H1 (cell line): ENCODE measurements at regions not wholly inside any gene's neighbourhood (a gene's known extent, or its start where the extent isn't known, plus 50 kb on each side); places are given as distances from the start of the nearest gene placed in this dataset.

Experiments used
- CTCF ChIA-PET: fragments of 300-600 bp; sonication (Branson Sonifier 250); formaldehyde crosslinking; loops from one replicate; lab custom pipeline; 2021; ENCODE audit not compliant: partially characterized antibody; lab: Charles Lee
- POLR2A ChIA-PET: fragments of 300-600 bp; sonication (Branson Sonifier 250); formaldehyde crosslinking; loops from one replicate; lab custom pipeline; 2021; ENCODE audit warnings: inconsistent platforms; ENCODE audit not compliant: partially characterized antibody; lab: Charles Lee
- DNase-seq, 2 experiments: peaks; one replicate each; pipeline versions ENCODE4 v3.0.0 to v3.0.0-alpha.2; 2010 to 2022; ENCODE audit warnings: low spot score in 2 of 2, low read depth in 1 of 2, mixed read lengths in 1 of 2
- FAIRE-seq: peaks from 2 replicates; lab custom pipeline; 2011; peaks lifted over from hg19 to GRCh38; lab: Jason Lieb, UNC
- H2AFZ ChIP-seq: 2 replicates; pipeline ENCODE4 v1.8.1; 2012; ENCODE audit warnings: low read length, inconsistent platforms
- H2AK5ac ChIP-seq: 2 replicates; pipeline ENCODE4 v1.6.1; 2013; ENCODE audit warnings: low read depth, low read length
- H2BK120ac ChIP-seq: replicated peaks from 2 replicates; pipeline ENCODE3; 2013; ENCODE audit warnings: low read depth, low read length, inconsistent platforms
- H2BK12ac ChIP-seq: 2 replicates; pipeline ENCODE4 v1.6.1; 2013; ENCODE audit warnings: low read depth, low read length
- H2BK15ac ChIP-seq: 2 replicates; pipeline ENCODE4 v1.6.1; 2013; ENCODE audit warnings: low read length
- H2BK20ac ChIP-seq: 2 replicates; pipeline ENCODE4 v1.6.1; 2013; ENCODE audit warnings: low read length
- H2BK5ac ChIP-seq: 2 replicates; pipeline ENCODE4 v1.6.1; 2013; ENCODE audit warnings: low read depth, low read length
- H3K14ac ChIP-seq: 2 replicates; pipeline ENCODE4 v1.6.1; 2013; ENCODE audit warnings: inconsistent platforms; ENCODE audit not compliant: insufficient read length
- H3K18ac ChIP-seq: 2 replicates; pipeline ENCODE4 v1.6.1; 2013; ENCODE audit warnings: low read length; ENCODE audit errors: extremely low read depth
- H3K23ac ChIP-seq: 2 replicates; pipeline ENCODE4 v1.6.1; 2013; ENCODE audit warnings: inconsistent platforms; ENCODE audit not compliant: insufficient read length
- H3K23me2 ChIP-seq: 2 replicates; pipeline ENCODE4 v1.6.1; 2013; ENCODE audit warnings: low read depth, low read length
- H3K27ac ChIP-seq: 2 replicates; pipeline ENCODE4 v1.6.1; 2011; ENCODE audit warnings: low read depth, low read length, inconsistent platforms
- H3K27me3 ChIP-seq, 4 experiments: replicated peaks in 1 of 4; 1 replicate in 1 of 4; 2 replicates in 3 of 4; pipeline versions ENCODE4 v1.6.1 to v1.8.1; 2011 to 2013; ENCODE audit warnings: low read length in 3 of 4, mild to moderate bottlenecking in 3 of 4, inconsistent platforms in 2 of 4, mixed read lengths in 2 of 4, moderate library complexity in 1 of 4; ENCODE audit not compliant: control insufficient read depth in 3 of 4, insufficient read depth in 3 of 4; ENCODE audit errors: extremely low read depth in 1 of 4
- H3K36me3 ChIP-seq, 4 experiments: 2 replicates each; pipeline versions ENCODE4 v1.6.1 to v1.8.1; 2011 to 2013; ENCODE audit warnings: mild to moderate bottlenecking in 4 of 4, low read length in 3 of 4, moderate library complexity in 2 of 4, control low read depth in 1 of 4, inconsistent platforms in 1 of 4; ENCODE audit not compliant: insufficient read depth in 4 of 4, control insufficient read depth in 2 of 4
- H3K4ac ChIP-seq: replicated peaks from 2 replicates; pipeline ENCODE3; 2013; ENCODE audit warnings: low read length, low read depth, mixed read lengths, inconsistent platforms; ENCODE audit not compliant: insufficient read length
- H3K4me1 ChIP-seq, 4 experiments: replicated peaks in 1 of 4; 1 replicate in 1 of 4; 2 replicates in 3 of 4; pipeline versions ENCODE4 v1.6.1 to v1.8.1; 2011 to 2013; ENCODE audit warnings: low read length in 3 of 4, inconsistent platforms in 2 of 4, mixed read lengths in 1 of 4; ENCODE audit not compliant: insufficient read depth in 4 of 4, control insufficient read depth in 3 of 4
- H3K4me2 ChIP-seq, 2 experiments: 2 replicates each; pipeline versions ENCODE4 v1.6.1 to v1.8.1; 2011 to 2013; ENCODE audit warnings: low read depth in 2 of 2, low read length in 2 of 2, control low read depth in 1 of 2, inconsistent platforms in 1 of 2, mild to moderate bottlenecking in 1 of 2; ENCODE audit not compliant: insufficient read depth in 1 of 2
- H3K4me3 ChIP-seq, 4 experiments: fragments of 200-600, 300-600 bp in 1 of 4; sonication (generic), shearing (Covaris generic), sonication (Bioruptor Twin) in 1 of 4; 2 replicates each; pipeline versions ENCODE4 v1.5.1 to v1.8.1; 2011 to 2016; ENCODE audit warnings: low read length in 4 of 4, low read depth in 3 of 4, control low read depth in 2 of 4, inconsistent platforms in 2 of 4, mild to moderate bottlenecking in 2 of 4, mixed read lengths in 1 of 4, moderate library complexity in 1 of 4; ENCODE audit not compliant: insufficient read depth in 2 of 4; ENCODE audit errors: extremely low read depth in 1 of 4
- H3K56ac ChIP-seq: replicated peaks from 2 replicates; pipeline ENCODE3; 2013; ENCODE audit warnings: low read depth, mild to moderate bottlenecking, mixed read lengths, low read length, inconsistent platforms; ENCODE audit not compliant: insufficient read length
- H3K79me1 ChIP-seq: 2 replicates; pipeline ENCODE4 v1.6.1; 2013; ENCODE audit warnings: low read depth, low read length, control low read depth
- H3K79me2 ChIP-seq, 2 experiments: 2 replicates each; pipeline versions ENCODE4 v1.6.1 to v1.8.1; 2012 to 2013; ENCODE audit warnings: low read length in 2 of 2, mild to moderate bottlenecking in 2 of 2, inconsistent platforms in 1 of 2; ENCODE audit not compliant: insufficient read depth in 2 of 2, control insufficient read depth in 1 of 2
- H3K9ac ChIP-seq, 4 experiments: replicated peaks in 1 of 4; 1 replicate in 1 of 4; 2 replicates in 3 of 4; pipeline versions ENCODE4 v1.6.1 to v1.8.1; 2011 to 2013; ENCODE audit warnings: low read depth in 3 of 4, low read length in 3 of 4, control low read depth in 2 of 4, mild to moderate bottlenecking in 2 of 4, moderate library complexity in 2 of 4, inconsistent platforms in 1 of 4; ENCODE audit errors: extremely low read depth in 1 of 4
- H3K9me3 ChIP-seq, 2 experiments: 2 replicates each; pipeline versions ENCODE4 v1.6.1 to v1.8.1; 2012 to 2013; ENCODE audit warnings: mild to moderate bottlenecking in 2 of 2, moderate library complexity in 2 of 2, control low read depth in 1 of 2, inconsistent platforms in 1 of 2, low read depth in 1 of 2, low read length in 1 of 2, mixed read lengths in 1 of 2; ENCODE audit not compliant: insufficient read depth in 2 of 2
- H4K20me1 ChIP-seq, 2 experiments: replicated peaks in 1 of 2; 2 replicates each; pipeline versions ENCODE3 to v1.8.1; 2011 to 2013; ENCODE audit warnings: inconsistent platforms in 2 of 2, low read length in 2 of 2, mild to moderate bottlenecking in 1 of 2; ENCODE audit not compliant: insufficient read depth in 2 of 2, control insufficient read depth in 1 of 2
- H4K5ac ChIP-seq: 2 replicates; pipeline ENCODE4 v1.6.1; 2013; ENCODE audit warnings: low read length, low read depth, mixed read lengths, inconsistent platforms; ENCODE audit not compliant: insufficient read length
- H4K8ac ChIP-seq: 2 replicates; pipeline ENCODE4 v1.8.0; 2013; ENCODE audit warnings: mild to moderate bottlenecking, moderate library complexity, low read length, inconsistent platforms; ENCODE audit not compliant: insufficient read depth; ENCODE audit errors: extremely low read depth
- H4K91ac ChIP-seq: replicated peaks from 2 replicates; pipeline ENCODE3; 2013; ENCODE audit warnings: low read length, mixed read lengths, inconsistent platforms; ENCODE audit not compliant: insufficient read length
- CBX8 ChIP-seq: fragments of 300-800, 300-1000 bp; sonication (generic); IDR thresholded peaks from 2 replicates; pipeline ENCODE4 v1.7.1; 2016; ENCODE audit warnings: low read depth, low read length, borderline replicate concordance
- CREB1 ChIP-seq: IDR thresholded peaks from 2 replicates; pipeline ENCODE4 v1.6.1; 2012; ENCODE audit warnings: inconsistent platforms
- EGR1 ChIP-seq: IDR thresholded peaks from 2 replicates; pipeline ENCODE4 v1.6.1; 2011; ENCODE audit warnings: low read depth, low read length, borderline replicate concordance
- HDAC6 ChIP-seq: IDR thresholded peaks from one replicate; pipeline ENCODE4 v1.7.1; 2012; ENCODE audit warnings: low read depth, mild to moderate bottlenecking, inconsistent platforms, low read length, moderate library complexity
- MAFK ChIP-seq: IDR thresholded peaks from 2 replicates; pipeline ENCODE4 v1.6.1; 2012; ENCODE audit warnings: low read depth, mild to moderate bottlenecking, improper control_type of control experiment, low read length
- SIX5 ChIP-seq: IDR thresholded peaks from 2 replicates; pipeline ENCODE4 v1.6.1; 2011; ENCODE audit warnings: mild to moderate bottlenecking, low read depth, low read length
- WGBS, 2 experiments: shearing (Covaris generic) in 1 of 2; methylation state at CpG; one replicate each; pipeline versions ENCODE4 v1.1.6 to v1.1.7; 2013 to 2015; ENCODE audit warnings: low lambda C conversion rate in 2 of 2, mixed read lengths in 2 of 2, inconsistent platforms in 1 of 2, low coverage in 1 of 2, missing lambda C conversion rate in 1 of 2; ENCODE audit not compliant: insufficient replicate concordance in 2 of 2, insufficient coverage in 1 of 2, insufficient read length in 1 of 2; ENCODE audit errors: extremely low coverage in 1 of 2, missing lambda C conversion rate in 1 of 2; 5-methylcytosine and 5-hydroxymethylcytosine counted together

- TF ChIP-seq SIX5 (no peak), HDAC6 (no peak), CBX8 (no peak), EGR1 (no peak), CREB1 (no peak), MAFK (no peak)
- Histone ChIP-seq H3K23ac (no peak overlapping the region), H3K56ac (no peak overlapping the region), H3K14ac (no peak overlapping the region), H3K36me3 (no peaks in the 10 kb centered on the region), H4K91ac (no peak overlapping the region), H3K23me2 (no peaks in the 10 kb centered on the region), H3K4me2 (no peak overlapping the region), H2BK15ac (no peak overlapping the region), H2BK120ac (peak overlapping the region; percentile 60), H3K79me2 (no peaks in the 10 kb centered on the region), H2AFZ (no peak overlapping the region; the same call in 1 of the 2 replicates), H3K79me1 (no peaks in the 10 kb centered on the region), H3K4me1 (no peaks in the 10 kb centered on the region), H2BK5ac (no peak overlapping the region), H2AK5ac (no peak overlapping the region), H3K9ac (no peak overlapping the region), H3K27ac (no peak overlapping the region), H3K27me3 (no peaks in the 10 kb centered on the region), H2BK20ac (no peak overlapping the region), H3K4me3 (no peak overlapping the region), H4K5ac (no peak overlapping the region), H3K4ac (no peak overlapping the region), H3K18ac (no peak overlapping the region), H3K9me3 (no peaks in the 10 kb centered on the region), H2BK12ac (no peak overlapping the region), H4K8ac (no peak overlapping the region), H4K20me1 (no peaks in the 10 kb centered on the region)
- POLR2A ChIA-PET: no interaction called here
- CTCF ChIA-PET: interaction anchor here (0.6 to 0.9 kb wide), 2 partner anchors 36 to 95 kb away, joined by 3 read pairs; no protein-coding TSS in a partner anchor
- WGBS, 2 experiments: 100% methylated on average over 1 of the region's 1 CpG; no CpG with 5 or more reads in 1 of the 2 experiments
- DNase-seq (no peak), FAIRE-seq (no peak)
Observed at GRCh38 chr10:2948127-2948854, 119.1 kb upstream of the PFKP start.
